Islet of Langerhans (tissue), 1 donor: ENCODE measurements at regions not wholly inside any gene's neighbourhood (a gene's known extent, or its start where the extent isn't known, plus 50 kb on each side); places are given as distances from the start of the nearest gene placed in this dataset.

Experiments
- FAIRE-seq: peaks from one replicate; lab custom pipeline; 2011; peaks lifted over from hg19 to GRCh38; lab: Jason Lieb, UNC

GRCh38 chr14:26204366-26204727 is 393.5 kb downstream of the NOVA1 start:
- no peak for FAIRE-seq

DNA sequence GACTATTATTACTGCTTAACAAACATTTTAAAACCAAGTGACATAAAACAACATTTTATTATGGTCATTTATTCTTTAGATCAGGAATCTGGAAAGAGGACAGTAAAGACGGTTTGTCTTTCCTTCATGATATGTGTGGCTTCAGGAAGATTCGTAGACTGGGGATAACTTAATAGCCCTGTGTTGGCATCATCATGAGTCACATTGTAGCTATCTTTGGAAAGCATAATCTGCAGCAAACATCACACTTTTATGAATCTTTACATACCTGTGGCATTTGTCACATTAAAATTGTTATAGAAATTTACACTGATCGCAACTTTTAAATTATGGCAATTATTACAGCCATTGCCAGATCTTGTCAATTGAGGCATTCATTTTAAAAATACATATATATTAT is 397.1 kb downstream of the NOVA1 start:
- FAIRE-seq: no peak

GRCh38 chr14:26199590-26200370 is 398.1 kb downstream of the NOVA1 start:
- FAIRE-seq: no peak

GRCh38 chr14:26199096-26199495 is 398.7 kb downstream of the NOVA1 start:
- FAIRE-seq: no peak

GRCh38 chr14:26194816-26195215 is 403.0 kb downstream of the NOVA1 start:
- no peak for FAIRE-seq

GRCh38 chr14:26191671-26192070 is 406.2 kb downstream of the NOVA1 start:
- FAIRE-seq: no peak

- FAIRE-seq: no peak
Observed at GRCh38 chr14:26191123-26191522, 406.7 kb downstream of the NOVA1 start.

GRCh38 chr14:26190646-26191045 is 407.2 kb downstream of the NOVA1 start:
- no peak for FAIRE-seq

GRCh38 chr14:26187996-26188620 is 409.7 kb downstream of the NOVA1 start:
- FAIRE-seq: no peak

GRCh38 chr14:26180221-26180620 is 417.6 kb downstream of the NOVA1 start:
- FAIRE-seq: no peak

DNA sequence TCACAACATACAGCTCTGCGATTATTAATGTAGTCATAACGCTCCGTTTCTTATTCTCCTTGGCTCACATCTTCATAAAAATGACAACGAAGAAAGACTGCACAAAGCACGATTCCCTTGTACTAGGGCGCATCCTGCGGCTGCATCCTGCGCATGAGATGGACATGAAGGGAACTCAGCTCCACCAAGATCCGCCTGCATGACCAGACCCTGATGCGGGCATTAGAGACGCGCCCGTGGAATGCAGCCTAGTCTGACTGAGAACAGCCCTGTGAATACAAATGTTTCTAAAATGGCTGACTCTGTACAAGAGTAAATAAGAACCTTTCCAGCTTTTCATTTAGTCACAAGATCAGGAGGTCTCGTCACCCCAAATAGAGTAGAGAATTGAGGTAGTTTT is 422.2 kb downstream of the NOVA1 start:
- no peak for FAIRE-seq

DNA sequence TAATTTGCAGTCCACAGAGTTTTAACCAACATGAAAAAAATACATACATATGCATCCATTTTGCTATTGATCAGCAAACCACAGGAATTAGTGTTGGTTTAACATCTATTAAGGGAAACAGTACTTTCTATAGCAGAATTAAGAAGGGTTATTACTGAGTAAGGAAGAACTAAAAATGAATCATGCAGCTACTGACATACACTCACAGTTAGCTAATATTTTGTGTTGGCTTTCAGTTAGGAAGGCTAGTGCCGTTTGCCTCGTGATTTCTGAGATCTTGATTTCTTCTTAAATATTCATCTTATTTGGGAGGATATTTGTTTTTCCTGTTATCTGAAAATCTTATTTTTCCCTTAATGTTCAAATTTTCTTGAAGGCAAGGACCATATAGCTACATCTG is 423.4 kb downstream of the NOVA1 start:
- FAIRE-seq: no peak

DNA sequence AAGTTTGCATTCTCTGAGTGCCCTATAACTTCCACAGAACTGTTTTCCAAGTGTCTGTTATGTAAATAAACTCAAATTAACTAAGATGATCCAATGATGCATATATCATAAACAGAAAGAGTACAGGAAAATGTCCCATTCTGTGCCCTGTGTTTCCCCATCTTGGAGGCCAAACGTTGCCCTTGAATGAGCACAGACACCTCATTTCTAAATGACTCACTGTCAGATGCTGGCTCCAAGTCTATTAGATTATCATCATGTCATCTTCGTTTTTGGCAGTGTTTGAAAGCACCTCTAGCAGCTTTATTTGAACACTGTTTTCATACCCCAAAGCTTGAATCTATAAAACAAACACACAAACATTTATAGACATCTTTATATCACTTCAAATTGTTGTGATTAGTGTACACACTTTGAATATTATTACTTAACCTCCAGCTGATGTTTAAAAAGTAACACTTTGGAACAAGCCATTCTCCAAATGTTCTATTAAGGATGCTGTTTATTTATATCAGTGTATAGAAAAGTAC is 424.2 kb downstream of the NOVA1 start:
- FAIRE-seq: no peak

GRCh38 chr14:26172396-26172795 is 425.4 kb downstream of the NOVA1 start:
- no peak for FAIRE-seq

DNA sequence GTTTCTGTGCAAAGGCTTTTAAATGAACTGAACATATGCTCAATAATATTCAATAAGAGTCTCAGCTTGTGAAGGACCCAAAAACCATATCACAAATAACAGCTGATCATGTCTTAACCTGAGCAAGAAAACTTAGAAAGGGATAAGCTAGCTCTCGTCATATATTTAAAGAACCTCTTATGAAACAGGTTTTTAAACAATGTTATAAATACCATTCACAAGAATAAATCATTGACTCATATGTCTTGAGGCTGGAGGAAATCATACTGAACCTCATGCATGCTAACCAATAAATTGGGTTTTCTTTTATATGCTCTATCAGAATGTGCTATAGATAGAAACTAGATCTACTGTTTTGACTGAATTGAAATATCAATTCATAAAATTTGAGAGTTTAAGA is 426.9 kb downstream of the NOVA1 start:
- no peak for FAIRE-seq

DNA sequence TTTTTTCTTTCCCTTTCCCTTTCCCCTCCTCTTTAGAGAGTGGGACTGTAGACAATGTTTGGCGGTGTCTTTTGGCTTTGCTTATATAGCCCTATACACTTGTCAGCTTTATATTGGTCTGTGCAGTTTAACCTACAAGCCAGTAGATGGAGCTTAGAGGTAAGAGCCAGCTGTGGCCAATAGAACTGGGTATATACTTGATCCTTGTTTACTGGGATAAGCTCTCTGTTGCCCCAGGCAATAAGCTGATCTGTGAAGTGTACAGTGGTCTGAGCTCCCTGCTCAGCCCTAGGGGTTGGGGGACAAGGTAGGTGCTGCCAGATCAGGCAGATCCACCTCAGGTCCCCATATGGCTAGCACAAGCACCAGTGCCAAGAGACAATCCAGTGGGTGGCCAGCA is 434.1 kb downstream of the NOVA1 start:
- FAIRE-seq: no peak

DNA sequence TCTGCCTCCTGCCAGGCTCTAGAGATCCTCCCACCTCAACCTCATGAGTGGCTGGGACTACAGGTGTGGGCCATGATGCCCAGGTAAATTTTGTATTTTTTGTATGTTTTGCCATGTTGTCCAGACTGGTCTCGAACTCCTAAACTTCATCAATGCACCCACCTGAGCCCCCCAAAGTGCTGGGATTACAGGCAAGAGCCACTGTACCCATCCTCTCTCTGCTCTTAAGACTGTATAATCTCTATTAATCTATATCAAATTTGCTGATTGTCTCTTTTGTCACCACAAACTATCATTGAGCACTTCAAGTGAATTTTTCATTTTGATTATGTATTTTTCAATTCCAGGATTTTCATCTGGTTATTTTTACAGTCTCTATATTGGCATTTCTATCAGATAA is 440.3 kb downstream of the NOVA1 start:
- FAIRE-seq: no peak

DNA sequence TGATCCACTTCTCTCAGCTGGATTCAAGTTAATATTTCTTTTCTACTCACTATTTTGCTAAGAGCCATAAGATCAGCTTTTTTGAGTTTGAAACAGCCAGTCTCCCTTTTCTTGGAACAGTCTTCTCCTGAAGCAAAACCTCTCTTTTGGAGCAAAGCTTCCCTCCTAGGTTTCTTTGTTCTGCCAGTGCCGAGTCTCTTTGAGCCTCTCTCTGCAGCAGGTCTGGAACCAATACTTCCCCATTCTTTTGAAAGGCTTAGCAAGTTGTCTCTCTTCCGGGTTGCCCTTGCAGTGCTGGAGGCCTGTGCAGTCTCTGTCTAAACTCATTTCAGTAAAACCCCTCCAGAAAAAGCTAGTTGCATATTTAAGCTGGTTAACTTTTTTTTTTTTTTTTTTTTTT is 454.8 kb downstream of the NOVA1 start:
- FAIRE-seq: no peak

DNA sequence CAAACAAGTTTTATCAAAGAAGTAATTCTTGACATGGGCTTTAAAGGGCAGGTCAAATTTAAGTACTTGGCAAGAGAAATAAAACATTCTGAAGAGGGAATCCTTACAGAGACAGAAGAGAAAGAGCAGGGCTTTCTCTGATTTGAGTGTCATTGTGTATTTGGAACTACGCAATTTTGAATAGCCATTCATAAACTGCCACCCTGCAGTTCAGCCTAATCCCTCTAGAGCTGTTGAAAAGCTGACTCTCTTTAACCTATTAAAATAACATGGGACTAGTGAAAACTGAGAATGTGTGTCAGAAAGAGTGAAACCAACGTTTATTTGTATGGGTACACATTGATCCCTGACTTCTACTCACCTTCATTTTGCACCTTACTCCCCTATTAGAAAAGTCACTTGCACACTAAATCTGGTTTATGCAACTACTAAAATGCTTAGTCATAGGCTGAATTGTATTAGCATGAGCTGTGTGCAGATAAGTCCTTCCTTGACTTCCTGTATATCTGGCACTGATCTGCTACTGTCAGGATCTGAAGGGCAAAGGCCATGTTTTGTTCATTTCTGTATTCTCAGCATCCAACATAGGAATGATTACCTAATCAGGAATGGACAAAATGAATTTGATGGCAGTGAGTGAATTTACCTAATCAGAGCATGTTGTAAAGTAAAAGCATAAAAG is 458.9 kb downstream of the NOVA1 start:
- no peak for FAIRE-seq

DNA sequence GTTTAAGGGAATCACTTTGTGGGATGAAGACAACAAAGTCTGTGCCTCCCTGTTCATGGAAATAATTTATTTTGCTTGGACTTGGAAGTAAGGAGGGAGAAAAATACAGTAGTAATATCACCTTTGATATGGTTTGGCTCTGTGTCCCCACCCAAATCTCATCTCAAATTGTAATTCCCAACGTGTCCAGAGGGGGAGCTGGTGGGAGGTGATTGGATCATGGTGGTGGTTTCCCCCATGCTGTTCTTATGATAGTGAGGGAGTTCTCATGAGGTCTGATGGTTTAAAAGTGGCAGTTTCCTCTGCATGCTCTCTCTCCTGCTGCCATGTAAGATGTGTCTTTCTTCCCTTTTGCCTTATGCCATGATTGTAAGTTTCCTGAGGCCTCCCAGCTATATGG is 460.7 kb downstream of the NOVA1 start:
- FAIRE-seq: no peak

GRCh38 chr14:26132061-26132645 is 465.7 kb downstream of the NOVA1 start:
- FAIRE-seq: no peak

DNA sequence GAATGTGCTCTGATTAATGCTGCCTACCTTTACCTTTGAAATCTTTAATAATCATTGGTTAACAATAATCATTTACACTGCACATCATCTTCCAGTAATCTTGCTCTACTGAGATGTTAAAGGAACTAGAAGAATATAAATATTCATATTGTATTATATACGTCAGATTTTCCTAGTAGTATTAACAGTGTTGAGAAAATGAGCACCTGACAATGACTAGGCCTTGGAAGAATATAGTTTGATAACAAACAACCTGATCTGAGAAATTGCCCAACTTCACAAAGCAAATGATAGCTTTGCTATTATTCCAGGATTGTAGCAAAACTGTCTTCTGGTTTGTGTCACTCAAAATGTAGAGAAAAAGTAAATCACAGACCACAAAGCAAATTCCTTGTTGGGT is 467.1 kb downstream of the NOVA1 start:
- no peak for FAIRE-seq
